Activated CD8-positive, alpha-beta memory T cell treated with anti-CD3 and anti-CD28 coated beads for 48 hours (primary cell): ENCODE measurements at regions not wholly inside any gene's neighbourhood (a gene's known extent, or its start where the extent isn't known, plus 50 kb on each side); places are given as distances from the start of the nearest gene placed in this dataset.

Experiments
- DNase-seq, 3 experiments: peaks; one replicate each; pipeline ENCODE4 v3.0.0-alpha.2; 2020; ENCODE audit warnings: low read depth in 2 of 3, low spot score in 2 of 3

- DNase-seq, result no peak
Observed at GRCh38 chr2:17306706-17307105, 211.5 kb downstream of the RAD51AP2 start.

GRCh38 chr2:17306219-17306618 lies 212.0 kb downstream of the RAD51AP2 start:
- no peak for DNase-seq

- DNase-seq, result no peak
Observed at GRCh38 chr2:17303521-17303920, 214.7 kb downstream of the RAD51AP2 start.

GRCh38 chr2:17303054-17303453 lies 215.2 kb downstream of the RAD51AP2 start:
- no peak for DNase-seq

- DNase-seq, result no peak
Observed at GRCh38 chr2:17302281-17302680, 216.0 kb downstream of the RAD51AP2 start.

GRCh38 chr2:17301437-17301836 lies 216.8 kb downstream of the RAD51AP2 start:
- DNase-seq, result no peak

- no peak for DNase-seq
Observed at GRCh38 chr2:17299891-17300540, 218.2 kb downstream of the RAD51AP2 start.

- no peak for DNase-seq
Observed at GRCh38 chr2:17298453-17298852, 219.8 kb downstream of the RAD51AP2 start.

- no peak for DNase-seq
Observed at GRCh38 chr2:17296686-17297085, 221.6 kb downstream of the RAD51AP2 start.

- DNase-seq, result no peak
Observed at GRCh38 chr2:17289669-17290068, 228.6 kb downstream of the RAD51AP2 start.

GRCh38 chr2:17287183-17287582 lies 231.1 kb downstream of the RAD51AP2 start:
- no peak for DNase-seq

- no peak for DNase-seq
Observed at GRCh38 chr2:17282826-17283225, 235.4 kb downstream of the RAD51AP2 start.

- DNase-seq, result no peak
Observed at GRCh38 chr2:17282245-17282644, 236.0 kb downstream of the RAD51AP2 start.

GRCh38 chr2:17276220-17276619 lies 242.0 kb downstream of the RAD51AP2 start:
- no peak for DNase-seq

- no peak for DNase-seq
Observed at GRCh38 chr2:17272652-17273525, 245.4 kb downstream of the RAD51AP2 start.

GRCh38 chr2:17272170-17272569 lies 246.1 kb downstream of the RAD51AP2 start:
- DNase-seq, result no peak

- no peak for DNase-seq
Observed at GRCh38 chr2:17271416-17271815, 246.8 kb downstream of the RAD51AP2 start.

GRCh38 chr2:17270894-17271293 lies 247.3 kb downstream of the RAD51AP2 start:
- no peak for DNase-seq

- no peak for DNase-seq
Observed at GRCh38 chr2:17263570-17263968, 254.7 kb downstream of the RAD51AP2 start.

GRCh38 chr2:17262854-17263569 lies 255.2 kb downstream of the RAD51AP2 start:
- no peak for DNase-seq

GRCh38 chr2:17259613-17260012 lies 258.6 kb downstream of the RAD51AP2 start:
- DNase-seq, result no peak

- DNase-seq, result no peak
Observed at GRCh38 chr2:17258861-17259260, 259.4 kb downstream of the RAD51AP2 start.
